ENCODE measurements at regions not wholly inside any gene's neighbourhood (a gene's known extent, or its start where the extent isn't known, plus 50 kb on each side); places are given as distances from the start of the nearest gene placed in this dataset.

DNA sequence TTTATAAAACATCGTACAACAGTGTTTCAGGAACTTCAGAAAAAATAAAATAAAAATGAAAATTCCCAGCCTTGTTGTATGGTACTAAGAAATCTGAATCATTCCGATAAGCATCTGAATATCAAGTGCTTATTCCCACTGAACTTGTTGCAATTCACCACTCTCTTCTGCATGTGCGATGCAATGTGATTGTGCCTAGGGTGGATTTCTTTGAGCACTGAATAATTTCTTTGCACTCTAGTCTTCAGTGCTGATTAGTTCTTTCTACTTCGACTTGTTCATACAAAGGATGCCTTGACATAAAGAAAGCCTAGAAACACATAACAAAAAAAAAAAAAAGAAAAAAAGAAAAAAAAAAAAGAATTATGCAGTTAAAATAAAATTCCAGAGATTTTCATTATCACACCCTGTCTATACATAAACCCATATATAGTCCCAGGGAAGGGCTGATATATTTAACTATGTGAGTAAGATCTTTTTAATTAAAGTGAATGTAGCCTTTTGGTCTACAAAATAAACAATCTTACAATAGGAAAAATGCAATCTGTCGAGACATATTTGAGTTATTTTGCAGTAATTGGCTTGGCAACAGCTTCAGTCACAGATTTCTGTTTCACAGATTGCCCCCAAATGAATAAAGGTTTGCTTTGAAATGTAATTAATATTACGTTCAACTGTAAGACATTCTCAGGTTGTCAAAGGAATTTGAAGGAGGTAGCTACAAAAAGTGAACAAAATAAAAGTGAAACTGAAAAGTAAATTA is 1118.9 kb upstream of the CELF2 start:
- Histone ChIP-seq H2BK5ac (ENCODE audit: low read depth, low read length, poor library complexity, severe bottlenecking) (no peak overlapping the region), H3K14ac (replicated peaks; ENCODE audit: low read depth, low read length) (no peak overlapping the region), H4K8ac (ENCODE audit: low read depth in 2 of 2, low read length in 2 of 2) (no peak overlapping the region), H3K56ac (ENCODE audit: extremely low read depth, insufficient read depth, low read length) (no peak overlapping the region), H3K36me3 (ENCODE audit: control insufficient read depth, insufficient read depth, low read length) (no peaks in the 10 kb centered on the region), H3K9ac (ENCODE audit: low read depth, low read length) (no peak overlapping the region), H3K79me1 (ENCODE audit: low read depth in 1 of 2, low read length in 2 of 2) (no peaks in the 10 kb centered on the region), H3K18ac (ENCODE audit: low read depth, low read length) (no peak overlapping the region), H3K9me3 (ENCODE audit: control insufficient read depth, insufficient read depth, low read length) (no peaks in the 10 kb centered on the region), H3K4ac (ENCODE audit: low read depth, low read length) (no peak overlapping the region), H2AK9ac (replicated peaks; ENCODE audit: low read depth, low read length, poor library complexity) (no peak overlapping the region), H3K27me3 (ENCODE audit: control insufficient read depth, insufficient read depth, low read length) (no peaks in the 10 kb centered on the region), H2BK20ac (ENCODE audit: low read depth, low read length) (no peak overlapping the region), H4K20me1 (ENCODE audit: insufficient read depth, low read length) (no peaks in the 10 kb centered on the region), H3K27ac (ENCODE audit: insufficient read depth, low read length) (no peak overlapping the region), H3K23ac (ENCODE audit: low read depth, low read length) (no peak overlapping the region), H3K4me1 (ENCODE audit: control insufficient read depth, insufficient read depth, low read length) (no peaks in the 10 kb centered on the region), H2BK15ac (ENCODE audit: low read depth, low read length) (no peak overlapping the region), H2AFZ (replicated peaks; ENCODE audit: low read length, poor library complexity) (no peak overlapping the region), H3K9me1 (ENCODE audit: insufficient read depth, low read length) (no peaks in the 10 kb centered on the region), H4K5ac (ENCODE audit: low read depth, low read length) (no peak overlapping the region), H2AK5ac (ENCODE audit: low read depth, low read length) (no peak overlapping the region), H4K91ac (ENCODE audit: insufficient read depth, low read depth, low read length) (no peak overlapping the region), H3K4me2 (ENCODE audit: low read depth, low read length) (no peak overlapping the region), H2BK120ac (ENCODE audit: low read depth, low read length) (no peak overlapping the region), H3K4me3 (ENCODE audit: insufficient read depth, low read depth, low read length) (no peak overlapping the region)
- ATAC-seq (ENCODE audit: low read depth) = no peak
- WGBS, 2 experiments (ENCODE audit: extremely low coverage in 2 of 2, insufficient read length in 1 of 2) = no CpG with 5 or more reads among the region's 6 CpGs
- no TSS peak for BruUV-seq (replicated peaks)
- TF ChIP-seq SMC3 (IDR thresholded peaks at IDR 0.05; ENCODE audit: low read depth, low read length) (no peak), BHLHE40 (IDR thresholded peaks at IDR 0.05; ENCODE audit: low read depth, low read length) (no peak), FOS (IDR thresholded peaks at IDR 0.05; ENCODE audit: low read depth, low read length) (no peak), CEBPB (IDR thresholded peaks at IDR 0.05; ENCODE audit: low read depth, low read length) (no peak)
- TF ChIP-seq, protein P1, sequence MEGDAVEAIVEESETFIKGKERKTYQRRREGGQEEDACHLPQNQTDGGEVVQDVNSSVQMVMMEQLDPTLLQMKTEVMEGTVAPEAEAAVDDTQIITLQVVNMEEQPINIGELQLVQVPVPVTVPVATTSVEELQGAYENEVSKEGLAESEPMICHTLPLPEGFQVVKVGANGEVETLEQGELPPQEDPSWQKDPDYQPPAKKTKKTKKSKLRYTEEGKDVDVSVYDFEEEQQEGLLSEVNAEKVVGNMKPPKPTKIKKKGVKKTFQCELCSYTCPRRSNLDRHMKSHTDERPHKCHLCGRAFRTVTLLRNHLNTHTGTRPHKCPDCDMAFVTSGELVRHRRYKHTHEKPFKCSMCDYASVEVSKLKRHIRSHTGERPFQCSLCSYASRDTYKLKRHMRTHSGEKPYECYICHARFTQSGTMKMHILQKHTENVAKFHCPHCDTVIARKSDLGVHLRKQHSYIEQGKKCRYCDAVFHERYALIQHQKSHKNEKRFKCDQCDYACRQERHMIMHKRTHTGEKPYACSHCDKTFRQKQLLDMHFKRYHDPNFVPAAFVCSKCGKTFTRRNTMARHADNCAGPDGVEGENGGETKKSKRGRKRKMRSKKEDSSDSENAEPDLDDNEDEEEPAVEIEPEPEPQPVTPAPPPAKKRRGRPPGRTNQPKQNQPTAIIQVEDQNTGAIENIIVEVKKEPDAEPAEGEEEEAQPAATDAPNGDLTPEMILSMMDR (conservative IDR thresholded peaks at IDR 0.05; ENCODE audit: low read depth, low read length) = no peak
- TF ChIP-seq, protein P2, sequence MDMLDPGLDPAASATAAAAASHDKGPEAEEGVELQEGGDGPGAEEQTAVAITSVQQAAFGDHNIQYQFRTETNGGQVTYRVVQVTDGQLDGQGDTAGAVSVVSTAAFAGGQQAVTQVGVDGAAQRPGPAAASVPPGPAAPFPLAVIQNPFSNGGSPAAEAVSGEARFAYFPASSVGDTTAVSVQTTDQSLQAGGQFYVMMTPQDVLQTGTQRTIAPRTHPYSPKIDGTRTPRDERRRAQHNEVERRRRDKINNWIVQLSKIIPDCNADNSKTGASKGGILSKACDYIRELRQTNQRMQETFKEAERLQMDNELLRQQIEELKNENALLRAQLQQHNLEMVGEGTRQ (IDR thresholded peaks at IDR 0.05; ENCODE audit: low read depth, low read length) = no peak
- TF ChIP-seq, protein P3, sequence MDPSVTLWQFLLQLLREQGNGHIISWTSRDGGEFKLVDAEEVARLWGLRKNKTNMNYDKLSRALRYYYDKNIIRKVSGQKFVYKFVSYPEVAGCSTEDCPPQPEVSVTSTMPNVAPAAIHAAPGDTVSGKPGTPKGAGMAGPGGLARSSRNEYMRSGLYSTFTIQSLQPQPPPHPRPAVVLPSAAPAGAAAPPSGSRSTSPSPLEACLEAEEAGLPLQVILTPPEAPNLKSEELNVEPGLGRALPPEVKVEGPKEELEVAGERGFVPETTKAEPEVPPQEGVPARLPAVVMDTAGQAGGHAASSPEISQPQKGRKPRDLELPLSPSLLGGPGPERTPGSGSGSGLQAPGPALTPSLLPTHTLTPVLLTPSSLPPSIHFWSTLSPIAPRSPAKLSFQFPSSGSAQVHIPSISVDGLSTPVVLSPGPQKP (IDR thresholded peaks at IDR 0.05; ENCODE audit: borderline replicate concordance, low read depth, low read length) = no peak
- dilution Hi-C loops (cut with HindIII; ENCODE audit: low sequenced_read_pairs, unreplicated experiment) = no loop called here
- ChIA-PET POLR2A (ENCODE audit: unreplicated experiment) (no interaction called here), CTCF (no interaction called here)
- intact Hi-C loops (cut with micrococcal nuclease) = no loop called here
- no peak for DNase-seq
- in situ Hi-C loops (cut with MboI; ENCODE audit: low sequenced_read_pairs) = no loop called here

All from IMR-90 (cell line).